ENCODE measurements at regions not wholly inside any gene's neighbourhood (a gene's known extent, or its start where the extent isn't known, plus 50 kb on each side); places are given as distances from the start of the nearest gene placed in this dataset.
"Not testable (repeated sequence)": the region's sequence is repeated elsewhere in the genome, so short reads cannot be mapped to it uniquely, and the experiment has no call there.

DNA sequence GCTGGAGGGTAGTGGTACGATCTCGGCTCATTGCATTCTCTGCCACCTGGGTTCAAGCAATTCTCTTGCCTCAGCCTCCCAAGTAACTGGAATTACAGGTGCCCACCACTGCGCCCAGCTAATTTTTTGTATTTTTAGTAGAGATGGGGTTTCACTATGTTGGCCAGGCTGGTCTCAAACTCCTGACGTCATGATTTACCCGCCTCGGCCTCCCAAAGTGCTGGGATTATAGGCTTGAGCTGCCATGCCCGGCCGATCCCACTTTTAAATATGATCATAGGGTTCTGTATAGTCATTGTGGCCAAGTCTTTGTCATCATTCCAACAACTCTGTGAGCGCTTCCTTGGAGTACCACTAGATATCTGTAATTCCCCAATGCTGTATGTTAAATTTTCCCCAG lies 698.2 kb downstream of the EFNB2 start:
- not testable (repeated sequence) for TF ChIP-seq POLR2A (IDR thresholded peaks at IDR 0.05)
- TF ChIP-seq, protein P1, sequence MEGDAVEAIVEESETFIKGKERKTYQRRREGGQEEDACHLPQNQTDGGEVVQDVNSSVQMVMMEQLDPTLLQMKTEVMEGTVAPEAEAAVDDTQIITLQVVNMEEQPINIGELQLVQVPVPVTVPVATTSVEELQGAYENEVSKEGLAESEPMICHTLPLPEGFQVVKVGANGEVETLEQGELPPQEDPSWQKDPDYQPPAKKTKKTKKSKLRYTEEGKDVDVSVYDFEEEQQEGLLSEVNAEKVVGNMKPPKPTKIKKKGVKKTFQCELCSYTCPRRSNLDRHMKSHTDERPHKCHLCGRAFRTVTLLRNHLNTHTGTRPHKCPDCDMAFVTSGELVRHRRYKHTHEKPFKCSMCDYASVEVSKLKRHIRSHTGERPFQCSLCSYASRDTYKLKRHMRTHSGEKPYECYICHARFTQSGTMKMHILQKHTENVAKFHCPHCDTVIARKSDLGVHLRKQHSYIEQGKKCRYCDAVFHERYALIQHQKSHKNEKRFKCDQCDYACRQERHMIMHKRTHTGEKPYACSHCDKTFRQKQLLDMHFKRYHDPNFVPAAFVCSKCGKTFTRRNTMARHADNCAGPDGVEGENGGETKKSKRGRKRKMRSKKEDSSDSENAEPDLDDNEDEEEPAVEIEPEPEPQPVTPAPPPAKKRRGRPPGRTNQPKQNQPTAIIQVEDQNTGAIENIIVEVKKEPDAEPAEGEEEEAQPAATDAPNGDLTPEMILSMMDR (IDR thresholded peaks at IDR 0.05), result not testable (repeated sequence)

Measured in lower leg skin (tissue), 3 donors.